HL-60 (cell line): ENCODE measurements at regions not wholly inside any gene's neighbourhood (a gene's known extent, or its start where the extent isn't known, plus 50 kb on each side); places are given as distances from the start of the nearest gene placed in this dataset.

ENCODE experiments used
- CTCF ChIP-seq: IDR thresholded peaks from one replicate; pipeline ENCODE4 v1.5.1; 2011; ENCODE audit warnings: low read length, control low read depth, inconsistent platforms; ENCODE audit not compliant: insufficient read depth
- REST ChIP-seq: IDR thresholded peaks from 2 replicates; pipeline ENCODE4 v1.6.1; 2012; ENCODE audit warnings: low read depth; ENCODE audit not compliant: insufficient replicate concordance

- no peak for TF ChIP-seq CTCF
- TF ChIP-seq REST, result no peak
Observed at GRCh38 chr21:25298512-25299491, 308.5 kb downstream of the MRPL39 start.
